ENCODE measurements at regions not wholly inside any gene's neighbourhood (a gene's known extent, or its start where the extent isn't known, plus 50 kb on each side); places are given as distances from the start of the nearest gene placed in this dataset.

DNA sequence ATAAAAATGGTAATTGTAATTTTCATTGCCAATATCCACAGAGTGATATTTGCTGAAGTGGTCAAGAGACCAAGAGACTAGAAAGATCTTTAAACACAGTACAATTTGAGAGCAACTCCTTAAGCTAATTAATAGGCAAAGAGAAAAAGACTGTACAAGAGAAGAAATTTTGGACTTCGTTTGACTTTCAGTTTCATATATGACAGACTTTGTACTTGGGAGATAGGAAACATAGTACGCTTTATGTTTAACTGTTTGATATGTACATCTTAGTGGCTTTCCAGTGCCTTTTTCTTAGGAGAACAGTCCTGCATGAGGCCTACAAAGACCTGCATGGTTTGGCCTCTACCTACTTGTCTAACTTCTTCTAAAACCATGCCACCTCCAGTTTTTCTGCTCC, 1118.1 kb downstream of the TRHDE start:
- in situ Hi-C loops (cut with HindIII; ENCODE audit: low sequenced_read_pairs), result no loop called here
- H3K4me3 ChIP-seq (ENCODE audit: low read depth, low read length), result no peak overlapping the region
- TF ChIP-seq, protein P1, sequence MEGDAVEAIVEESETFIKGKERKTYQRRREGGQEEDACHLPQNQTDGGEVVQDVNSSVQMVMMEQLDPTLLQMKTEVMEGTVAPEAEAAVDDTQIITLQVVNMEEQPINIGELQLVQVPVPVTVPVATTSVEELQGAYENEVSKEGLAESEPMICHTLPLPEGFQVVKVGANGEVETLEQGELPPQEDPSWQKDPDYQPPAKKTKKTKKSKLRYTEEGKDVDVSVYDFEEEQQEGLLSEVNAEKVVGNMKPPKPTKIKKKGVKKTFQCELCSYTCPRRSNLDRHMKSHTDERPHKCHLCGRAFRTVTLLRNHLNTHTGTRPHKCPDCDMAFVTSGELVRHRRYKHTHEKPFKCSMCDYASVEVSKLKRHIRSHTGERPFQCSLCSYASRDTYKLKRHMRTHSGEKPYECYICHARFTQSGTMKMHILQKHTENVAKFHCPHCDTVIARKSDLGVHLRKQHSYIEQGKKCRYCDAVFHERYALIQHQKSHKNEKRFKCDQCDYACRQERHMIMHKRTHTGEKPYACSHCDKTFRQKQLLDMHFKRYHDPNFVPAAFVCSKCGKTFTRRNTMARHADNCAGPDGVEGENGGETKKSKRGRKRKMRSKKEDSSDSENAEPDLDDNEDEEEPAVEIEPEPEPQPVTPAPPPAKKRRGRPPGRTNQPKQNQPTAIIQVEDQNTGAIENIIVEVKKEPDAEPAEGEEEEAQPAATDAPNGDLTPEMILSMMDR (IDR thresholded peaks at IDR 0.05; ENCODE audit: low read depth, low read length), result no peak
- no peak for DNase-seq (ENCODE audit: low read depth, low spot score)

DNA sequence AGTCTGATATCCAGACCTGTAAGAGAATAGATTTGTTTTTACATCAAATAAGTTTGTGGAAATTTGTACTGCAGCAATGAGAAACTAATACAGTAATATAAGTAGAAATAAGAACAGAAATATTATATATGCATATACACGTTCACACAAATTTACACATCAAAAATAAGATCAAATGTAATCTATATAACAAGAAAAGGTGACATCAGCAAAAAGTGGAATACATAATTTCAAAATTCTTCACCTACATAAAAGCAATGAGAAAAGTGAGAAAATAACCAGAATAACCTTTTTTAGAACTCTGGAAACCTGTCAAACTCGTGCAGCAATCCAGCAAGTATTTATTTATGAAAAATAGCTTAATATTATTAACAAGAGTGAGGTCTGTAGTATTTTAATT, 1124.6 kb upstream of the ATXN7L3B start:
- H3K4me3 ChIP-seq (ENCODE audit: low read depth, low read length), result no peak overlapping the region
- DNase-seq (ENCODE audit: low read depth, low spot score), result no peak
- TF ChIP-seq, protein P1 (IDR thresholded peaks at IDR 0.05; ENCODE audit: low read depth, low read length), result no peak
- in situ Hi-C loops (cut with HindIII; ENCODE audit: low sequenced_read_pairs), result no loop called here

DNA sequence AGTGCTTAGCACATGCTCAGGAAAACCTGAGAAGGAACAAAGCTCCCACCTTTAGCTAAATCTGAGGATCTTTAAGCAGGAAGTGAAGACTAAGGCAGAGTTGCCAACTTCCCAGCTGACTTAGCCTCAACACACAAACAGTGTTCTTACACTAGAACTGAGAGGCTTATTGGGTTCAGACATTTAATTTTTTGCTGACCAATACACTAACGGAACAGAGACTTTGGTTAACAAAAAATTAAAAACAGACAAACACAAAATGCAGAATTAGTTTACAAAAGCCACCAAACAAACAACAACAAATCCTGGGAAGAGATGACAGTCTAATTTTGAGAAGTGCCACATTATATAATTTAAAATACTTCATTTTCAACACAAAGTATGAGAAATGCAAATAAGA, 1123.7 kb upstream of the ATXN7L3B start:
- DNase-seq (ENCODE audit: low read depth, low spot score), result no peak
- in situ Hi-C loops (cut with HindIII; ENCODE audit: low sequenced_read_pairs), result no loop called here
- no peak overlapping the region for H3K4me3 ChIP-seq (ENCODE audit: low read depth, low read length)
- TF ChIP-seq, protein P1 (IDR thresholded peaks at IDR 0.05; ENCODE audit: low read depth, low read length), result no peak

DNA sequence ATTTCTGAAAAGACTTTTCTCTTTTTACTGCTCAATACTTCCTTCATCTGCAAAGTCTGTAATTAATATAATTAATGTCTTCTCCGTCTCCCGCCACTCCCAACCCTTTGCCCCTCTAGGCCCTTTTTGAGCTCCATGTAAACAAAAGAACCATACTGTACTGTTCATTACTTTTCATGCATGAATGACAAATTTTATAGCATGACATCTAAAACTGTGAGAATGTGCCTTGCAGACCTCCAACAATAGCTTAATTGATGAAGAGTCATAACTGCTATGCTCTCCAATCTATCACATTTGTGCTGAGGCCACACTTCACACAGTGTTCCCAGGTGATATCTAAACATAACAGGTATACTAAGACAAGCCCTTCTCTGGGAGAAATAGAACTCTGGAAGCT, 1122.7 kb upstream of the ATXN7L3B start:
- in situ Hi-C loops (cut with HindIII; ENCODE audit: low sequenced_read_pairs), result no loop called here
- TF ChIP-seq, protein P1 (IDR thresholded peaks at IDR 0.05; ENCODE audit: low read depth, low read length), result no peak
- no peak overlapping the region for H3K4me3 ChIP-seq (ENCODE audit: low read depth, low read length)
- DNase-seq (ENCODE audit: low read depth, low spot score), result no peak

DNA sequence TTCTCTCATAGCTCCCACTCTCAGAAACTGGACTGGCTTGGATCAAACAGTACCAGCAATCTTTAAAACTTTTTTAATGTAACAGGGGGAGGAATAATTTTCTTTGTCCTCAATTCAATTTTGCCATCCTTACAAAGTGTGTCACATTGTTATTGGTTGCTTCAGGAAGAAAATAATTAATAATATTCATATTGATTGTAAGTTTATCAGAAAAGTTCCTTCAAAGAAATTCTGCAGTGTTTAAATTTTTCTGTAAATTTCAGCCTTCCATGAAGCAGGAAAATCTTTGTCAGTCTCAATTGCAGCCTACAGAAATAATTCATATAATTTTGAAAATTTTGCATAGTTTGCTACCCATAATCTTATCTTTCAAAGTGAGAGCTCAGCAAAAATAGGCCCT, 1119.1 kb upstream of the ATXN7L3B start:
- DNase-seq (ENCODE audit: low read depth, low spot score), result no peak
- TF ChIP-seq, protein P1 (IDR thresholded peaks at IDR 0.05; ENCODE audit: low read depth, low read length), result no peak
- no peak overlapping the region for H3K4me3 ChIP-seq (ENCODE audit: low read depth, low read length)
- in situ Hi-C loops (cut with HindIII; ENCODE audit: low sequenced_read_pairs), result no loop called here

DNA sequence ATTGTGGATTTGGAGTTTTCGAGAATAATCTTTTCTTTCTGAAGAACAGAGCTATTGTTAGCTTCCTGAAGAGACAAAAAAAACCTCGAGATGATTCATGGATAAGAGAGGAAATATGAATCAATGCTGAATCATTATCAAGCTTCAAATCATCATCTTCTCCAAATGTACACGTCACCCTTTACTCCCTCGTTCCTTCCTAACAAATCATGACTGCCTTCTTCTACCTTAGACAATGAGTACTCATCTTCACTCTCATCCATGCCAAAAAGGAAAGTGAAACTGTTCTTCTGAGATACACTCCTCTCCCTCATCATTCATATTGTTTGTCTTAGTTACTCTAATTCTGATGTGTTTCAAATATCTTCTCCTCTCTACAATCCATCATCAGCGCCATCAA, 1115.8 kb upstream of the ATXN7L3B start:
- in situ Hi-C loops (cut with HindIII; ENCODE audit: low sequenced_read_pairs), result no loop called here
- TF ChIP-seq, protein P1 (IDR thresholded peaks at IDR 0.05; ENCODE audit: low read depth, low read length), result no peak
- H3K4me3 ChIP-seq (ENCODE audit: low read depth, low read length), result no peak overlapping the region
- DNase-seq (ENCODE audit: low read depth, low spot score), result peak; percentile 42

DNA sequence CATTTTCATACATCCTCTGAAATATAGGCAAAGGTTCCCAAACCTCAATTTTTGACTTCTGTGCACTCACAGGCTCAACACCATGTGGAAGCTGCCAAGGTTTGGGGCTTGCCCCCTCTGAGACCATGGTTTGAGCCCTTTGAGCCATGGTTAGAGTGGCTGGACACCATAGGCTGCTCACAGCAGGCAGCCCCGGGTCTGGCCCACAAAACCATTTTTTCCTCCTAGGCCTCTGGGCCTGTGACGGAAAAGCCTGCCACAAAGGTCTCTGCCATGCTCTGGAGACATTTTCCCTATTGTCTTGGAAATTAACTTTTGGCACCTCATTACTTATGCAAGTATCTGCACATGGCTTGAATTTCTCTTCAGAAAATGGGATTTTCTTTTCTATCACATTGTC, 1113.2 kb upstream of the ATXN7L3B start:
- TF ChIP-seq, protein P1 (IDR thresholded peaks at IDR 0.05; ENCODE audit: low read depth, low read length), result no peak
- no peak overlapping the region for H3K4me3 ChIP-seq (ENCODE audit: low read depth, low read length)
- in situ Hi-C loops (cut with HindIII; ENCODE audit: low sequenced_read_pairs), result no loop called here
- no peak for DNase-seq (ENCODE audit: low read depth, low spot score)
